HCT116 (cell line): ENCODE measurements at regions not wholly inside any gene's neighbourhood (a gene's known extent, or its start where the extent isn't known, plus 50 kb on each side); places are given as distances from the start of the nearest gene placed in this dataset.

ENCODE experiments used
- ATAC-seq: fragments of 200-7000 bp; cut with Tn5 transposase; 2 replicates; pipeline ENCODE4 v1.9.1; 2020; ENCODE audit warnings: mild to moderate bottlenecking, moderate library complexity
- BruUV-seq: library from RNA; stranded (reverse); fragments of 400-500 nt; replicated peaks from 2 replicates; lab custom pipeline; 2021; lab: Mats Ljungman, UMichigan
- CTCF ChIA-PET: fragments of 300-600 bp; sonication (Branson Sonifier 250); formaldehyde crosslinking; loops from one replicate; lab custom pipeline; 2021; ENCODE audit warnings: antibody characterized with exemption; lab: Charles Lee
- POLR2A ChIA-PET: fragments of 300-600, 350-600 bp; sonication (Branson Sonifier 250); formaldehyde crosslinking; loops from one replicate; lab custom pipeline; 2021; ENCODE audit warnings: antibody characterized with exemption; lab: Charles Lee
- RAD21 ChIA-PET, 2 experiments: fragments of 300-600 bp; sonication (Branson Sonifier 250); formaldehyde crosslinking; loops; one replicate each; lab custom pipeline; 2023; ENCODE audit warnings: low total read pairs in 2 of 2; ENCODE audit not compliant: uncharacterized antibody in 2 of 2, unreplicated experiment in 2 of 2, low non-redundant PET in 1 of 2; lab: Charles Lee
- DNase-seq: peaks from one replicate; pipeline ENCODE4 v3.0.0-alpha.2; 2010; ENCODE audit warnings: low read depth, low spot score
- H2AFZ ChIP-seq: fragments of 200-600 bp; shearing (Covaris generic), sonication (generic); 2 replicates; pipeline ENCODE4 v1.6.1; 2017; ENCODE audit warnings: low read depth, mixed run types, mixed read lengths, antibody characterized with exemption, low read length; ENCODE audit not compliant: poor library complexity, severe bottlenecking
- H3K27ac ChIP-seq: 2 replicates; pipeline ENCODE4 v1.5.1; 2012; ENCODE audit warnings: low read depth, low read length
- H3K27me3 ChIP-seq: fragments of 200-600 bp; sonication (generic); 2 replicates; pipeline ENCODE4 v1.6.1; 2016; ENCODE audit warnings: mixed run types, low read length, mixed read lengths; ENCODE audit not compliant: insufficient read depth
- H3K36me3 ChIP-seq, 2 experiments: fragments of 200-500 bp in 1 of 2; fragments of 200-600 bp in 1 of 2; sonication (Bioruptor generic) in 1 of 2; sonication (generic) in 1 of 2; 2 replicates each; pipeline versions ENCODE4 v1.5.1 to v1.6.1; 2014 to 2016; ENCODE audit warnings: low read length in 2 of 2, inconsistent platforms in 1 of 2, mixed read lengths in 1 of 2, mixed run types in 1 of 2; ENCODE audit not compliant: insufficient read depth in 2 of 2, control insufficient read depth in 1 of 2
- H3K4me1 ChIP-seq, 2 experiments: fragments of 200-600 bp in 1 of 2; sonication (generic) in 1 of 2; 2 replicates each; pipeline versions ENCODE4 v1.5.1 to v1.6.1; 2012 to 2017; ENCODE audit warnings: low read length in 2 of 2, inconsistent platforms in 1 of 2, mild to moderate bottlenecking in 1 of 2, mixed read lengths in 1 of 2, mixed run types in 1 of 2, moderate library complexity in 1 of 2; ENCODE audit not compliant: insufficient read depth in 2 of 2, control insufficient read depth in 1 of 2
- H3K4me2 ChIP-seq: fragments of 200-600 bp; sonication (generic); 2 replicates; pipeline ENCODE4 v1.6.1; 2017; ENCODE audit warnings: mixed run types, low read length, mixed read lengths
- H3K4me3 ChIP-seq, 2 experiments: fragments of 200-600 bp in 1 of 2; sonication (generic) in 1 of 2; replicated peaks in 1 of 2; 2 replicates each; pipeline ENCODE4 v1.5.1; 2011 to 2016; ENCODE audit warnings: low read length in 2 of 2, control low read depth in 1 of 2, low read depth in 1 of 2, mild to moderate bottlenecking in 1 of 2, mixed read lengths in 1 of 2, mixed run types in 1 of 2
- H3K79me2 ChIP-seq: fragments of 200-600 bp; sonication (generic); 2 replicates; pipeline ENCODE4 v1.6.1; 2017; ENCODE audit warnings: mild to moderate bottlenecking, mixed run types, low read length, moderate library complexity, mixed read lengths; ENCODE audit not compliant: insufficient read depth
- H3K9ac ChIP-seq: fragments of 200-600 bp; sonication (generic); 2 replicates; pipeline ENCODE4 v1.6.1; 2016; ENCODE audit warnings: low read length, mixed read lengths
- H3K9me2 ChIP-seq: fragments of 200-600 bp; sonication (generic), shearing (Covaris generic); 2 replicates; pipeline ENCODE4 v1.6.1; 2017; ENCODE audit warnings: mixed run types, mild to moderate bottlenecking, moderate library complexity; ENCODE audit not compliant: insufficient read depth
- H3K9me3 ChIP-seq, 2 experiments: fragments of 200-500 bp in 1 of 2; fragments of 200-600 bp in 1 of 2; sonication (Bioruptor generic) in 1 of 2; sonication (generic) in 1 of 2; 2 replicates each; pipeline ENCODE4 v1.6.1; 2014 to 2017; ENCODE audit warnings: low read length in 2 of 2, mixed read lengths in 2 of 2, inconsistent platforms in 1 of 2, low read depth in 1 of 2, mild to moderate bottlenecking in 1 of 2, mixed run types in 1 of 2, moderate library complexity in 1 of 2; ENCODE audit not compliant: control insufficient read depth in 1 of 2, insufficient read depth in 1 of 2
- H4K20me1 ChIP-seq: fragments of 200-600 bp; sonication (generic), shearing (Covaris generic); 2 replicates; pipeline ENCODE4 v1.6.1; 2017; ENCODE audit warnings: mixed run types, mild to moderate bottlenecking, moderate library complexity; ENCODE audit not compliant: insufficient read depth
- CBX3 ChIP-seq: IDR thresholded peaks from 2 replicates; pipeline ENCODE4 v1.6.1; 2012; ENCODE audit warnings: low read depth
- CEBPB ChIP-seq: IDR thresholded peaks from 2 replicates; pipeline ENCODE4 v1.6.1; 2012; ENCODE audit warnings: low read depth
- CTCF ChIP-seq, 3 experiments: fragments of 200-600 bp in 1 of 3; sonication (generic) in 1 of 3; IDR thresholded peaks in 2 of 3; conservative IDR thresholded peaks in 1 of 3; 2 replicates each; pipeline ENCODE4 v1.5.1; 2012 to 2017; ENCODE audit warnings: low read depth in 2 of 3, low read length in 2 of 3, antibody characterized with exemption in 1 of 3, borderline replicate concordance in 1 of 3, control low read depth in 1 of 3, mild to moderate bottlenecking in 1 of 3, mixed read lengths in 1 of 3, mixed run types in 1 of 3, moderate library complexity in 1 of 3; ENCODE audit not compliant: insufficient read depth in 1 of 3
- ELF1 ChIP-seq: IDR thresholded peaks from 2 replicates; pipeline ENCODE4 v1.6.1; 2012; ENCODE audit warnings: low read depth, borderline replicate concordance
- EZH2phosphoT487 ChIP-seq: fragments of 200-600 bp; IDR thresholded peaks from 2 replicates; pipeline ENCODE4 v1.6.1; 2018; ENCODE audit warnings: antibody characterized with exemption, borderline replicate concordance
- FOSL1 ChIP-seq: IDR thresholded peaks from 2 replicates; pipeline ENCODE4 v1.6.1; 2012; ENCODE audit warnings: low read depth
- JUND ChIP-seq: IDR thresholded peaks from 2 replicates; pipeline ENCODE4 v1.6.1; 2012
- MAX ChIP-seq: IDR thresholded peaks from 2 replicates; pipeline ENCODE4 v1.6.1; 2012
- POLR2AphosphoS5 ChIP-seq: IDR thresholded peaks from 2 replicates; pipeline ENCODE4 v1.6.1; 2011; ENCODE audit warnings: mild to moderate bottlenecking, low read depth, low read length, moderate library complexity
- REST ChIP-seq: IDR thresholded peaks from 2 replicates; pipeline ENCODE4 v1.6.1; 2012; ENCODE audit warnings: low read depth
- SIN3A ChIP-seq: IDR thresholded peaks from 2 replicates; pipeline ENCODE4 v1.6.1; 2012; ENCODE audit warnings: low read depth
- TCF7L2 ChIP-seq: IDR thresholded peaks from 2 replicates; pipeline ENCODE4 v1.7.0; 2011; ENCODE audit warnings: borderline replicate concordance, inconsistent platforms; ENCODE audit not compliant: insufficient read depth, insufficient read length; ENCODE audit errors: extremely low read depth
- YY1 ChIP-seq: IDR thresholded peaks from 2 replicates; pipeline ENCODE4 v1.6.1; 2011; ENCODE audit warnings: low read length, low read depth, moderate library complexity, mild to moderate bottlenecking; ENCODE audit not compliant: insufficient replicate concordance; ENCODE audit errors: extremely low read depth
- ZBTB33 ChIP-seq: IDR thresholded peaks from 2 replicates; pipeline ENCODE4 v1.6.1; 2011; ENCODE audit warnings: mild to moderate bottlenecking, low read length, moderate library complexity; ENCODE audit not compliant: insufficient replicate concordance; ENCODE audit errors: extremely low read depth
- ZFX ChIP-seq: fragments of 450-650 bp; IDR thresholded peaks from 2 replicates; pipeline ENCODE4 v1.6.1; 2017
- ZNF274 ChIP-seq: fragments of 200-500 bp; sonication (Bioruptor generic); IDR thresholded peaks from 2 replicates; pipeline ENCODE4 v1.6.1; 2014; ENCODE audit warnings: mild to moderate bottlenecking, low read depth, low read length, inconsistent platforms
- intact Hi-C: fragments of 100-400 bp; cut with micrococcal nuclease; formaldehyde crosslinking; loops from 2 replicates; pipeline ENCODE4 v1.10.0; 2022

- H3K27ac ChIP-seq = no peak overlapping the region
- H3K79me2 ChIP-seq = no peaks in the 10 kb centered on the region
- H3K36me3 ChIP-seq = no peaks in the 10 kb centered on the region
- H3K27me3 ChIP-seq = no peaks in the 10 kb centered on the region
- H2AFZ ChIP-seq = no peak overlapping the region
- BruUV-seq = no TSS peak
- no peaks in the 10 kb centered on the region for H3K9me3 ChIP-seq
- intact Hi-C loops = no loop called here
- POLR2A ChIA-PET = no interaction called here
- no peaks in the 10 kb centered on the region for H4K20me1 ChIP-seq
- ATAC-seq (no peak), DNase-seq (no peak)
- H3K4me1 ChIP-seq = no peaks in the 10 kb centered on the region
- RAD21 ChIA-PET = no interaction called here
- no peak overlapping the region for H3K4me2 ChIP-seq
- TF ChIP-seq EZH2phosphoT487 (no peak), ZNF274 (no peak), ELF1 (no peak), CBX3 (no peak), ZBTB33 (no peak), CTCF (IDR thresholded peaks at IDR 0.05 in 2 of 3, conservative IDR thresholded peaks at IDR 0.05 in 1 of 3; ENCODE audit: borderline replicate concordance in 1 of 3, insufficient read depth in 1 of 3, low read depth in 2 of 3, low read length in 2 of 3) (no peak), REST (no peak), YY1 (no peak), ZFX (no peak), SIN3A (no peak), POLR2AphosphoS5 (no peak), TCF7L2 (no peak), MAX (no peak), CEBPB (no peak), JUND (no peak), FOSL1 (no peak)
- no peak overlapping the region for H3K9ac ChIP-seq
- no peak overlapping the region for H3K4me3 ChIP-seq
- H3K9me2 ChIP-seq = peaks cover 4% of the 10 kb centered on the region; the same call in 1 of the 2 replicates
- CTCF ChIA-PET = no interaction called here
Measured at GRCh38 chr3:107092121-107092520, 285.1 kb upstream of the CCDC54 start.
